ENCODE measurements at regions not wholly inside any gene's neighbourhood (a gene's known extent, or its start where the extent isn't known, plus 50 kb on each side); places are given as distances from the start of the nearest gene placed in this dataset.
"Not testable (repeated sequence)": the region's sequence is repeated elsewhere in the genome, so short reads cannot be mapped to it uniquely, and the experiment has no call there.

DNA sequence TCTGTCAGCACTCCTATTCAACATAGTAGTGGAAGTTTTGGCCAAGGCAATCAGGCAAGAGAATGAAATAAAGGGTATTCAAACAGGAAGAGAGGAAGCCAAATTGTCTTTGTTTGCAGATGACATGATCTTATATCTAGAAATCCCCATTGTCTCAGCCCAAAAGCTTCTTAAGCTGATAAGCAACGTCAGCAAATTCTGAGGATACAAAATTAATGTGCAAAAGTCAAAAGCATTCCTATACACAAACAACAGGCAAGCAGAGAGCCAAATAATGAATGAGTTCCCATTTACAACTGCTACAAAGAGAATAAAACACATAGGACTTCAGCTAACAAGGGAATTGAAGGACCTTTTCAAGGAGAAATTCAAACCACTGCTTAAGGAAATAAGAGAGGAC is 280.4 kb upstream of the LUZP2 start:
- DNase-seq: no peak

DNA sequence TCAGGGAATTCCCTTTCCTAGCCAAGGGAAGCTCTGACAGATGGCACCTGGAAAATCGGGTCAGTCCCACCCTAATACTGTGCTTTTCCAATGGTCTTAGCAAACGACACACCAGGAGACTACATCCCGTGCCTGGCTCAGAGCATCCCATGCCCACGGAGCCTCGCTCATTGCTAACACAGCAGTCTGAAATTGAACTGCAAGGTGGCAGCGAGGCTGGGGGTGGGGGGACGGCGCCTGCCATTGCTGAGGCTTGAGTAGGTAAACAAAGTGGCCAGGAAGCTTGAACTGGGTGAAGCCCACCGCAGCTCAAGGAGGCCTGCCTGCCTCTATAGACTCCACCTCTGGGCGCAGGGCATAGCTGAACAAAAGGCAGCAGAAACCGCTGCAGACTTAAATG is 279.5 kb upstream of the LUZP2 start:
- not testable (repeated sequence) for DNase-seq

DNA sequence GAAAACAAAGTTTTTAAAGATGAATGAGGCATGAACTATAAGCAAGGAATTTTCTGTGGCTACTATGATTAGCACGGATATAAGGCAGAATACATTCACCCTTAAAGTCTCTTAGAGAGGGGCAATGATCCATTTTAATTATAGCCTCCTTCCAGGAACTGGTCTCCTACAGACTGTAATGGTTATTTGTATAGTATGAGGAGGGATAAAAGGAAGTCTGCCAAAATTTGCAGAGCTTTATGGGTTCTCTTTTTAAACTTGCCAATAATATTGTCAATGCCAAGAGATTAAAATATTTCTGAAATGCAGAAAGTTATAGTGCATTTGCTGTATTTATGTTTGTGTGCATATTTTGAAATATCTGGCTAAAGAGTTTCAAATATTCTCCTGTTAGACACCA is 271.4 kb upstream of the LUZP2 start:
- DNase-seq: no peak

DNA sequence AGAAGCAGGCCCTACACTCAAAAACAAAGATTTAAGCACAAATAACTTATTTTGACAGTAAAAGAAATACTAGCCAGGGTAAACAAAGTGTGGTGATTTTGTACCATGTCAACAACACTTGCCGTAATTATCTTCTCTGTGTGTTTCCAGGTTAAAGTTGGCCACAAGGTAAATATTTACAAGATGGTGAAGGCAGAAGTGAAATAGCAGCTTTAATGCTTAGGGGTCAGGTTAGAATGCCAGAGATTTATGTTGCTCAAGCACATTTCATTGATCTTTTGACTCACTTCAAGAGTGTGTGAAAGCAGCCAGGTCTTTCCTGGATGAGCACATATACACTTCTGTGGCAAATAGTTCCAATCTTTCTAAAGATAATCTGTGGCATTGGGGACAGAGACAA is 270.2 kb upstream of the LUZP2 start:
- no peak for DNase-seq

DNA sequence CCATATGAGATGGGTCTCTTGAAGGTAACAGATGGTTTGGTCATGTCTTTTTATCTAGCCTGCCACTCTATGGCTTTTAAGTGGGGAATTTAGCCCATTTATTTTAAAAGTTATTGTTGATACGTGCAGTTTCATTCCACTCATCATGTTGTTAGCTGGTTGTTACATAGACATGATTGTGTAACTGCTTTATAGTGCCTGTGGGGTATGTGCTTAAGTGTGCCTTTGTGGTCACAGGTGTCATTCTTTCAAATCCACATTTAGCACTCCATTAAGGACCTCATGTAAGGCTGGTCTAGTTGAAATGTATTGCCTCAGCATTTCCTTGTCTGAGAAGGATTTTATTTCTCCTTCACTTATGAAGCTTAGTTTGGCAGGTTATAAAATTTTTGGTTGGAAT is 263.8 kb upstream of the LUZP2 start:
- no peak for DNase-seq

DNA sequence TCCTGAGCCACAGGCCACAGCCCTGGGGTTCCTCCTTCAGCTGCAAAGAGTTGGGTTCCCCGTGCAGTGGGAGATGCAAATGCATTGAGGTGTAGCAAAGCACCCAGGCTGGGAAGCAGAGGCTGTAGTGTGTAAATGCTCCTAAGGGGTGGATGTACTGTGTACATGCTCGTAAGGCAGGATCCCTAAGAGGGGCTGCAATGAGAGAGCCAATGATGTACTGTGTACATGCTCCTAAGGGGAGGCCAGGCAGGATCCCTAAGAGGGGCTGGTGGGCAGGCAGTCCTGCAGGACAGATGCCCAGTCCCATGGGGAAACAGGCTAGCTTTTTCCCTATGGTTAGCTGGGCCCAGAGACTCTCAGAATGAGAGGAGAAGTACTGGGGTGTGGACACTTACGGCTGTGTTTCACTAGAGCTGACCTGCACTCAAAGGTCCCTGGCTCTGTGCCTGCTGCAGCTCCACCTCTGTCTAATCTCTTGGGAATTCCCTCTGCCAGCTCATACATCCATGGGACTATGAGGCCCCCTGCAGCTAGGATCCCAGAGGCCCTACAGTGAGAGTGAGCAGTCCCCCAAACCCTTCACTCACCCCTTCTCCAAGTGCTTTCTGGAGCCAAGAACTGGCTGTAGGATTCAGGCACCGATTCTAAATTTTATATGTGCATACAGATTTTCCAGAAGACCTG is 261.9 kb upstream of the LUZP2 start:
- no peak for DNase-seq

DNA sequence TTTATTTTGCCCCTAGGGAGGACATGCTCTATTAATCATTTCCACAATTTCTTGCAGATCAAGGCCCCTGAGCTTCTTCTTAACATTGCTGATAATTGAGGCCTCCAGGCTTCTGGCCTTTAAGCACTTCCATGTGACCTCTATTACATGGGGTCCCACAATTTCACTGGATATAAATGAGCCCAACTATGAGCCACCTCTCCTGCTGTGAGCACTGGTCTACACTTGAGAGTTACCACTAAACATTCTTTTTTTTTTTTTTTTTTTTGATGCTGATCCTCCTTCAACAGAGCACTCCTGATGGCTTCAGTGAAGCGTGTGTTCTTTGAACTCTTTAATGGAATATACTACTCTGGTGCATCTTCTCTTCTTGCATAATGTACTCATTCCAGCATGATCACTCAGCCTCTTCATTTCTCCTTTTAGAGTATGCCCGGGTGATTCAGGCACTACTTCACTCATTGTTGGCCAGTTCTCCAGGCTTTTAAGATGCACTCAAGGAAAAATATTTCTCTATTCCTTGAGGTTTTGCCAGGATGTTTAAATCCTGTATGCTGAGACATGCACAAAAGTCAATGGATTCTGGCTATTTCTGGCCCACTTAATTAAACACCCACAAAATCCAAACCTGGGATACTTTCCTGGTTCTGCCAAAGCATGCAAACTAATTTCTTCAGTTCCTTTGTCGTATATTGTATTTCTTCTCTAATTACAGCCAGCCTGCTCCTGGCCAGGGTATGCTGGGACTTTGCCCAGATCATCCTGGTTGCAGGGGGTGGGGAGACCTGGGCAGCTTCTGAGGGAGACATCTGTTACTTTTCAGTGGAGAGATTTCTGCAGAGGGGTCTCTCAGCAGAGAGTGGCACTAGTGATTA is 257.8 kb upstream of the LUZP2 start:
- DNase-seq: no peak

DNA sequence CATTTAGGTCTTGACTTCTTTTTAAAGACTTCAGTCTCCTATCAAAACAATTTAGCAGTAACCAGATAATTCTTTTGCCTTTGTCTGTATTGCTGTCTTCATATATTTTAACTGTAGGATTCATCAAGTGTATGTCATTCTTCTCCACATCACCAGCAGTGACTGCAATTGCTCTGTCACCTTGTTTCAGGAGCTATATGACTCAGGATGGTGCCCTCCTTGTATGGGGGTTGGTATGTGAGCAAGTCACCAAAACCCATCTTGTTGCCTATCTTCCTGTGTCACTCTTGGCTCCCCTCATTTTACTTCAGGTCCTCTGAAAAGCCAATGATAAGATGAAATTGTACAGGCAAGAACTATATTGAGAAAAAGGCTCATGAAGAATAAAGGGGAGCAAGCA is 256.9 kb upstream of the LUZP2 start:
- no peak for DNase-seq

DNA sequence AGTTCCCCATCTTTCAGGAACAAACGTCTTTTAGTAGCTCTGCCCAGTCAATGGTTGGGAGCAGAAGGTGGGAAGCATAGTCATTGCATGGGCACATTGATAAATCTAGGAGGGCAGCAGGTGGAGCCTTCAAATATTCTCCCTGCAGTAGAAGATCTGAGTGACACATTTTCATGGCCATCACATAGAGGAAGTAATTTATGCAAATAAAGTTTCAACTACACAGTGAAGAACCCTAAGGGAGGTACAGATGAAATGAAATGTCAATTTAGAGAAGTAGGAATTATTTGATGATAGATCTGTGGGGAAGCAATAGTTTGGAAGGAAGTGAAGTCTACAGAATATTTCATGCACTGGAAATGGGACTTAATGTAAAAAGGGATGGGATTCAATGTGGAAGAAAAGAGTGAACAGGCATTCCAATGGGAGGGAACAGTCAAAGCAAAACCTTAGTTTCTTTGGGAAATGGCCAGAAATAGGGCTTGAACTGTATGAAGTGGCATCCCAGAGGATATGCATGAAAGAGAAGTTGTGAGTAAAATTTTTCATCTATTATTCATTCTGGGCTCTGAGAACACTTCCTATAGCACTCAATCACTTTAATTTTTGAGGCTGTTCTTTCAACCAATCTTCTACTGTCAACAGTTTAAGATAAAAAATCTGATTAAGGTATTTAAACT is 256.2 kb upstream of the LUZP2 start:
- DNase-seq: no peak

DNA sequence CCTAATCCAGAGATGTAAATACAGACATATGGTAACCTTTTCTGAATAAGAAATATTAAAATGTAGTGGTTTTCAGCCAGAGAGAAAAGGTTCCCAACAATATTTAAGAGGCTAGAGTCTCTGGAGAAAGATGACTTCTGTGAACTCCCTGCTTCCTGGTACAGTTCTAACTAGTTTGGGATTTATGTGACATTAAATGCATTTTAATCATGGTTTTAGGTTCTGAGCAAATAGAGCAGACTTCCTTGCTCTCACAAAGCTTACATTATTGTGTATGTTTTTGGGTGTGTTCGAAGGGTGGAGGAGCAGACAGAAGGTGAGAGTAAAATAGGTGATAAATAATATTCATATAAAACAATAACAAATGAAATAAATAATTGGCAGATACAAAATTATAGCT is 250.1 kb upstream of the LUZP2 start:
- no peak for DNase-seq

DNA sequence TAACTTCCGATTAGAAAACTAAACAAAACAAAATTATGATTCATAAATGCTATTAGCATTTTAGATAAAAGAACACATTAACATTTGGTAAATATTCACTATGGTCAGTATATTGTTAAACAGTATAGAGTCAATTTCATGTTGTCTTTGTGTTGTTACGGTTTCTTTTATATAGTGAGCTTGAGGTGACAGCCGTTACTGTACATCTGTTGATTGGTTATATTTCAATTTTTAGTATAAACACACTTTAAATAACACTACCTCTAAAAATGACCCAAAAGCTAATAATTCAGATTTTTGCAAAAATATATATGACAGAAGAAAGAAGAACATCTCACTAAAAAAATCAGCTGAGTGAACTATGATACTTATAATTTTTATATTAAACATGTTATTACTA is 249.0 kb upstream of the LUZP2 start:
- DNase-seq: no peak

DNA sequence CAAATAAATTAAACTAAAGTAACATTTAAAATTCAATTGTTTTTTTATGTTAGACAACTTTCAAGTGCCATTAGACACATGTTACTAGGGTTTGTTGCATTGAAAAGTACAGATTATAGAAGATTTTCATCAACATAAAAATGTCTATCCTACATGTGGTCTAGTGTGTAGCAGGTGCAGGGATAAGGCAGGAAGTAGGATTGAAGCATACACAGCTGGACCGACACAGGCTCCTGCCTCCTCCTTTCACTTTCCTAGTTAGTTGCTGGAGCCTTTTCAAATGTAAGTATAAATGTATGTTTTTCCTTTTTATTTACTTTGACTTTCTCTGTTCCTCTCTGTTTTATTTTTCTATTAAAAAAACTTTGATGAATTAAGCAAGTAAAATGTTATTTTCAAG is 246.9 kb upstream of the LUZP2 start:
- DNase-seq: no peak

DNA sequence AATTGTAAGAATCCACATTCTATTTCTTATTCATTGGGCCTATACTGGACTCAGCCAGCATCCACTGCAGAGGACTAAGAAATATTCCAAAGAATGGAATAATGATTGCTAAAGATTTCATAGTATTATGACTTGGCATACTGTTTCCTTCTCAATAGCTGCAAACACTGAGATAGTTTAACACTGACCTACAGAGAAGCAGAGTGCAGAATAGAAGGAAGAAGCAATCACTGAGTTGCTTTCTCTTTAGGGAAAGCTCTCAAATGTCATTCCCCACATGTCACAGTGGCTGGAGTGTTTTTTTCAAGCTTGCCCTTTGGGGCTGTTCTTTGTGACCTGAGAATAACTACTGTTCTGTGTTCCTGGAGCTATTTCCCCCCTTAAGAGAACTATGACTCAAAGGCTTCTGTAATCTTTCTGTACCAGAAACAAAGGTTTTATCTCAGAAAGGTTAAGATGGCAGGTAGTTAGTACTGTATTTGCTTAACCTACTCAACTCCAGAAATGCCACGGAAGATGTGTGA is 243.6 kb upstream of the LUZP2 start:
- no peak for DNase-seq

DNA sequence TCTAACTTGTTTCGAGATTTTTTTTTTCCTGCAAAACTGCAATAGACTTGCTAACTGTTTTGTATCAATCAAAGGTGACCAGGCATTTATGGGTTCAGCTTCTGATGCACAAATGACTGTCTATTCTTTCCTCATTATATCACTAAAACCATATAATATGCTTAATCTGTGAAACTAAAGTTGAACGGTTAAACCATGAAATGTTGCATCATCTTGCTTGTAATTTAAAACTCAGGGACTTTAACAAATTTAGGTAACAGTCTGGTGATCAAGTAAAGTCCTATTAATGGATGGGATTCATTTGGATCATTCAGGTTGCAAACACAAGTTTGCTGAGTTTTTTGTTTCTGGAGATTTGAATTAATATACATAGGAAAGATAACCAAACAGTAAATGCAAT is 232.0 kb upstream of the LUZP2 start:
- no peak for DNase-seq

DNA sequence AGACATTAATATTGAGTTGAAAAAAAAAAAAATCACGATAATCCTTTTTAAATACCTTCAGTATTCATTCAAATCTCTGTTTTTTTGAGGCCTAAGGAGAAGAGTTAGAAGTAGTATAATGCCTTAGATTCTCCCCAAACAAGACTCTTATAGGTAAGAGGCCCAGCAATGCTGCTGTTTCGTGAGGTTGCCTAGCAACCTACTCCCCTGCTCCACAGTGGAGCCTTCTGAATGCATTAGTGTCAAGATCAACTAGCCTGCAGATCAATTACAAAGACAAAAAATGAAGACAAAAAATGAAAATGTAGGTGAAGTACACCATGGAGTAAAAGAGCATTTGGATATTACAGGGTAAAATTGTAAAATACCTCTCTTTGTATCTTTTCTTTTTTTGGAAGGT is 229.8 kb upstream of the LUZP2 start:
- DNase-seq: no peak

DNA sequence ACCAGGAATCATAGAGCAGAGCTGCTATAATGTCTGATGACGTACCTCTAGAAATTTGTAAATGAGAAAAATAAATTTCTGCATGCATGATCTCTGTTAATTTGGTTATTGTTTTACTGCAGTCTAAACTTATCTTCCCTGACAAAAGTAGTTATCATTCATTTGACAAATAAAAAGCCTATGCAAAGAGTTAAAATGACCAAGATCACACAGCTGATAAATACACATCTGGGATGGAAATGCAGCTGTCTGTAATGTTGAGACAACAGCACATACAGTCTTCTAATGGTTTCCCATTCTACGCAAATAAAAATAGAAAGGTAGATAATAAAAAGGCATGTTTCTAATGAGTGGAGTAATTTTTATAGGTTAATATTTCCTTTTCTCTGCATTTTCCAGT is 225.1 kb upstream of the LUZP2 start:
- DNase-seq: no peak

DNA sequence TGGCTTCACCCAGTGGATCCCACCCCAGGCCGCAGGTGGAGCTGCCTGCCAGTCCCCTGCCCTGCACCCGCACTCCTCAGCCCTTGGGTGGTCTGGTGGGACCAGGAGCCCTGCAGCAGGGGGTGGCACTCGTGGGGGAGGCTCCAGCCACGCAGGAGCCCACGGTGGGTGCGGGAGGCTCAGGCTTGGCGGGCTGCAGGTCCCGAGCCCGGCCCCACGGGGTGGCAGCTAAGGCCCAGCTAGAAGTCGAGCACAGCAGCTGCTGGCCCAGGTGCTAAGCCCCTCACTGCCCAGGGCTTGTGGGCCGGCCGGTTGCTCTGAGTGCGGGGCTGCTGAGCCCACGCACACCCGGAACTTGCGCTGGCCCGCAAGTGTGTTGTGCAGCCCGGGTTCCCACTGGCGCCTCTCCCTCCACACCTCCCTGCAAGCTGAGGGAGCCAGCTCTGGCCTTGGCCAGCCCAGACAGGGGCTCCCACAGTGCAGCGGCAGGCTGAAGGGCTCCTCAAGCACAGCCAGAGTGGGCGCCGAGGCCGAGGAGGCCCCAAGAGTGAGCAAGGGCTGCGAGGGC is 222.6 kb upstream of the LUZP2 start:
- not testable (repeated sequence) for DNase-seq

DNA sequence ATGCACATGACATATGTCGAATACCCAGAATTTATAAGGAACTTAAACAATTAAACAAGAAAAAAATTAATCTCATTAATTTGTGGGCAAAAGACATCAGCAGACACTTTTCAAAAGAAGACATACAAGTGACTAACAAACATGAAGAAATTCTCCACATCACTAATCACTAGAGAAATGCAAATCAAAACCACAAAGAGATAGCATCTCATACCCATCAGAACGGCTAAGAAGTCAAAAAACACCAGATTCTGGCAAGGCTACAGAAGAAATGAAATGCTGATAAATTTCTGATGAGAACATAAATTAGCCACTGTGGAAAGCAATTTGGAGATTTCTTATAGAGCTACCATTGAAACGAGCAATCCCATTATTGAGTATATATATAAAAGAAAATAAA is 210.6 kb upstream of the LUZP2 start:
- no peak for DNase-seq

DNA sequence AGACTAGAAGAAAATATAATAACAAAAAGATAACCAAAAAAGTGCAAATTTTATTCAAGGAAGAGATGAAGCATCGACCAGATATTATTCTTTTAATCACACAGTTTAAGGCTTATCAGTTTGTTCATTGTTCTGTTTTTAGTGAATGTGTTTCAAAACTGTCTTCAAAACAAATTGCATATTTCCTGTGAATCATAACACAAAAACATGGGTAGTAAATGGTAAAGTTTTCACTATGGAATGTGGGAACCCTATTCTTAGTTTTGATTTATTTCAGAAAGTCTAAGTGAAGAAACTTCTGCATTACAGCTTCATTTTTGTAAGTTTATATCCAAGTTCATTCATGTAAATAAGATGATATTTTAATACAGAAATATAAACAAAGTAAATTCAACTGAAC is 207.6 kb upstream of the LUZP2 start:
- DNase-seq: no peak

DNA sequence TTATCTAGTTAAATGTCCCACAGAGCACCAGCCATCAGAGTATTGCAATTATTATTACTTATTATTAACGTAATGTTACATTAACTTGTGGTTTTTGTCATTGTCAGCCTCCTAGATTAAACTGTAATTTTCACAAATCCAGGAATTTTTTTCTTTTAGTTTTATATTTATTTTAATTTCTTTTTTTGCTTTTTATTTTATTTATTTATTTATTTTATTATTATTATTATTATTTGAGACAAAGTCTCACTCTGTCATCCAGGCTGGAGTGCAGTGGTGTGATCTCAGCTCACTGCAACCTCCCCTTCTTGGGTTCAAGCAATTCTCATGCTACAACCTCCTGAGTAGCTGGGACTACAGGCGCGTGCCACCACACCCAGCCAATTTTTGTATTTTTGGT is 202.9 kb upstream of the LUZP2 start:
- DNase-seq: no peak

DNA sequence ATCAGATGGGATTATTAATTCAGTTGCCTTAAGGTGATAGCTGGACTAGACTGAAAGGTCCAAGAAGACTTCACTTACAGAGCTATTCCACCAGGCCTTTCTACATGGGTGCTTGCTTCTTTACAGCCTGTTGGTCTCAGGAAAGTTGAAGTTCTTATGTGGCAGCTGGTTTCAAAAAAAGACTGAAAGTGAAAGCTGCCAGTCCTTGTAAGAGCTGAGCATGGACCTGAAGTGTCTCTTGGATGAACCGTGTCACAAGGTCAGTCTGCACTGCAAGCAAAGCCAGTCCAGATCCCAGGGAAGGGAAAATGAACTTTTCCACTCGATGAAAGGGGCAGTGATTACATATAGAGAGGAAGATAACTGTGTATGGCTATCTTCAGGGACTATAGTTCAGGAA is 201.5 kb upstream of the LUZP2 start:
- no peak for DNase-seq

DNA sequence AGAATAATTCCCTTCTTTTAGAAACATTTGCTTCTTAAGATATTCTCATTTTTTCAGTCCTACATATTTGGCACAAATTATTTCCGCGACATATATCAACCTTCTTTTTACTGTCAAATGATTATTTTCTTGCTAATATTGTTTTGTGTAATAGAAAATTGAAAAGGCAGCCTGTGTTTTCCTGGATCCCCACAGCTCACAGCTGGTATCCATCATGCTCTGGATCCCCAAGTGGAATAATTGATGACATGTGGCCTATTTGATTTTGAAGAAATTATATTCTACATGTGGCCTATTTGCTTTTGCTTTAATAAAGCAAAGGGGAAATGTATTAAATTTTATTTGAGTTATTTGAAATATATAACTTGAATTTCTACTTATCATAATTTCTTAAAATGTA is 199.4 kb upstream of the LUZP2 start:
- DNase-seq: no peak

DNA sequence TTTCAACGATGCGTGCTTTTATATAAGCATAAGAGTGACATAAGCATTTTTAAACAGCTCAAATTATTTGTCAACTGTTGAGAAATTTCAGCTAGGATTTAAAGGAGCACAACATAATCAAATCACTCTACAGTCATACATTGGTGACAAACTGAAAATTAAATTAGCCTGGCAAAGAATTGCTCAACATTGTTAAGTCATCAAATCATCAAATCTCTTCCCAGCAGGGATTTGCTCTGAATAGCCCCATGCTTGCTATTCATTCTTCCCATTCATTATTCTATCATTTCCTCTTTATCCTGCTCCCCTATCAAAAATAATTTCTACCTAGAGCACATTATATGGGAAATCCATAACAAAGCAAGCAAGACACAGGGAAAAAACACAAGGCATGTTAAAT is 198.7 kb upstream of the LUZP2 start:
- DNase-seq: no peak
